Ovary (tissue), 3 donors: ENCODE measurements at regions not wholly inside any gene's neighbourhood (a gene's known extent, or its start where the extent isn't known, plus 50 kb on each side); places are given as distances from the start of the nearest gene placed in this dataset.

Source experiments
- CTCF ChIP-seq, 3 donors: fragments of 450-650 bp in 2 of 3; fragments of 200-600 bp in 1 of 3; IDR thresholded peaks; one replicate each; pipeline versions ENCODE4 v1.5.1 to v1.8.0; 2016 to 2022; ENCODE audit warnings: antibody characterized with exemption in 3 of 3, mild to moderate bottlenecking in 1 of 3
- POLR2A ChIP-seq: fragments of 450-650 bp; IDR thresholded peaks from one replicate; pipeline ENCODE4 v1.6.1; 2017; ENCODE audit warnings: antibody characterized with exemption, mild to moderate bottlenecking, moderate library complexity
- donor health status: DM: no; HTN: no; CAD: no.

DNA sequence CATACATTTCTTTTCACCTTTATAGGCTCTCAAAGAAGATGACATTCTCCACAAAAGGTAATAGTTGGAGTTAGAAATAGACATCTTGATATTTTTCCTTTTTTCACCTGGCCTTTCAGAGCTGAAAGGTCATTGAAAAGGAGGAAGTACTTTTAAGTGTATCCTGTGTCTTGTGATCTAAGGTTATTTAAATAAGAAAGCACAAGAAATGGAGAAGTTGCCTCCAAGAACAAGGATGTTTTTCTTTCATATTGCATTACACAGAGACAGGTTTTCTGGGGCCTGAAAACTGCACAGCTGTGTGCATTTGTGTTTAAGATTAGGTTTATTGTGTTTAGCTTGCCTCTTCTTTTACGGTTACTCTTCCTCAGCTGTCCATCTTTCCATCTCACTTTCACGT, 103.4 kb upstream of the SEMA3D start:
- TF ChIP-seq POLR2A, result no peak
- no peak for TF ChIP-seq CTCF (IDR thresholded peaks at IDR 0.05)
